ENCODE measurements at regions not wholly inside any gene's neighbourhood (a gene's known extent, or its start where the extent isn't known, plus 50 kb on each side); places are given as distances from the start of the nearest gene placed in this dataset.
A peak's percentile ranks its signal among the peaks of the same experiment; 100 is the strongest.

- no peak for DNase-seq
Measured at GRCh38 chr17:73754886-73755400, 110.7 kb upstream of the SDK2 start.

DNA sequence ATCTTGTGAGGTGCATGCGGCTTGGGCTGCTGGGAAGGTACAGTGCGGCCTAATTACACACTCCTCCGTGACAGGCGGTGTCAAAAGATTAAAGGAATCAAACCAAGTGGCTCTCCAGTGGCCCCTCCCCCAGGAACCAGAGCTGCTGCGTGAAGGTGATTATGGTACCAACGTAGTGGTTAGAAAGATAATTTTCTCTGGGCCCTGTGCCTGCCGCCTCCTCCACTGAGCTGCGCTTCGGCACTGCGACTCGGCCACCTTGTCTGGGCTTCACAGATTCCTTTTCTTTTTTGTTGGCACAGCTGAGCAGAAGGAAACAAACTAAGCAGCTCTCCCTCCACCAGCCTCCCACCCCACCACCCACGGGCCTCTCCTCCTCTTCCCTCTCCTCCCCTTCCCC, 113.2 kb upstream of the SDK2 start:
- DNase-seq = no peak

GRCh38 chr17:73758245-73758644, 114.0 kb upstream of the SDK2 start:
- DNase-seq = no peak

DNA sequence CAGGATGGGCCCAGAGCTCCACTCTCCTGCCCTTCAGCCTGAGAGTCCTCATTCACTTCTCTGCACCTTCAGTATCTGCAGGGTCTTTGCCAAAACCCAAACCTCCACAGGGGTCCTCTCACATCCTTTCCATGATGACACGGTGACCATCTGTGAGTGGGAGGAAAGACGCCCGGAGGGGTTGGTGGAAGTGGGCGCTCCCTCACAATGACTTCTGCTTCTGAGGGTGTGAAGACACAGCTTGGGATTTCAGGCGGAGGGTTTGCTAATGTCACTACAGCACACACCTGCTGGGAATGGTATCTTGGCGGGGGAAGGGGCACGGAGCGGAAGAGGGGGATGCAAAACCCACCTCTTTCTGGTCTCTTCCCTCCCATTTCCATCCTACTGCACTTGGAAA, 115.1 kb upstream of the SDK2 start:
- DNase-seq = no peak

DNA sequence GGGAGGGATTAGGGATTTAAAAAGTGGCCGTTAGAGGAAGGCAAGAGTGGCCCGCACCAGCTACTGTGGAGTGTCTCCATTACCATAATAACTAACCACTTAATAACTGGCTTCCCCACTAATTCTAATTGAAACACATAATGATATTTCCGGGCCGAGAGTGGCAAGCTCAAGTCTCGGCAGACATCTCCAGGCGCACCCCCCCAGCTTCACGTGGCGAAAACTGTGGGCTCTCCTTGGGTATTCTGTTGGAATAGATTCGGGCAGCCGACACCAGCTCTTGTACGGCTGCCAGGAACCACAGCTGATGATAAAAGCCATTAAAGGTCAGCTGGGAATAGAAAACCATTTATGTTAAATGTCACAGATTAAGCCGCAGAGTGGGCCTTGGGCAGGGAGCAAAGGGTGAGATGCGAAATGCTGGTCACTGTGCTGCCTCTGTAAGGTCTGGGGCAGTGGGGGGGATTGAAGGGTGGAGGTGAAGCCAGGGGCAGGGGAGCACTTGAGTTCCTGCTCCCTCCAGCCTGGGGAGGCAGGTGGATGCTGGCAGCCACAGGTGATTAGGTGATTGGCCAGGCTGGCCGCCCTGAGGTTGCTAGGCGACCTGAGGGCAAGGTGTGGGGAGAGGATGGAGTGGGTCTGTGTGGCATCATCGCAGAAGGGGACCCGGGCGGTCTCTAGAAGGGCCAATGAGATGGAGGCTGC, 115.6 kb upstream of the SDK2 start:
- DNase-seq = no peak

GRCh38 chr17:73760439-73760758, 116.2 kb upstream of the SDK2 start:
- DNase-seq = no peak

GRCh38 chr17:73765824-73766563, 121.7 kb upstream of the SDK2 start:
- no peak for DNase-seq

GRCh38 chr17:73767696-73768095, 123.5 kb upstream of the SDK2 start:
- no peak for DNase-seq

GRCh38 chr17:73768691-73769090, 124.4 kb upstream of the SDK2 start:
- no peak for DNase-seq

- DNase-seq = no peak
Measured at GRCh38 chr17:73769479-73769878, 125.2 kb upstream of the SDK2 start.

- peak; percentile 80 for DNase-seq
Measured at GRCh38 chr17:73770115-73770848, 126.0 kb upstream of the SDK2 start.

GRCh38 chr17:73770849-73771229, 126.6 kb upstream of the SDK2 start:
- no peak for DNase-seq

DNA sequence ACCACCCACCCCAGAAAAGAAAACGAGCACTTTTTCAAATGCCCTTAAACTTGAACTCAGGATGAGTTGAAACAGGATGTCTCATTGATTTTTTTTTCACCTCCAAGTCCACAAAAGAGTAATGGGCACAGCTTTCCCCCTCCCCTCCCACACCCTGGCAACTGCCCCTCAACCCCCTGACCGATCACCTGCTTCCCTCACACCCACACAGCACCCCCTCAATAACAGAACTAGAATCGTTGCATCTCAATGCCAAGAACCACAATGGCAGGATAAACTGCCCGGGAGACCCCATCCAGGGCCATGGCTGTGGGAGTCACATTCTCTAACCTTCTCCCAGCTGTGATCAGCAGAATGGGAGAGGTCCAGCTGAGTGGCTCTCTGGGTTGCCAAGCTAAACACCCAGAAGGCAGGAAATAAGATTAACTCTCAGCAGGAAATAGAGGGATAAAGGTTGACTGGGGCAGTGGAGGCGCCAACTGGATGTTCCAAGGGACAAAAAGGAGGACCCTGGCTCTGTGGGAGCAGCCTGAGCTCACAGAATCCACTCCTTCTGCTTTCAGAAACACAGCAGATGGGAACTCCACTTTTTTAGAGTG, 128.0 kb upstream of the SDK2 start:
- no peak for DNase-seq

DNA sequence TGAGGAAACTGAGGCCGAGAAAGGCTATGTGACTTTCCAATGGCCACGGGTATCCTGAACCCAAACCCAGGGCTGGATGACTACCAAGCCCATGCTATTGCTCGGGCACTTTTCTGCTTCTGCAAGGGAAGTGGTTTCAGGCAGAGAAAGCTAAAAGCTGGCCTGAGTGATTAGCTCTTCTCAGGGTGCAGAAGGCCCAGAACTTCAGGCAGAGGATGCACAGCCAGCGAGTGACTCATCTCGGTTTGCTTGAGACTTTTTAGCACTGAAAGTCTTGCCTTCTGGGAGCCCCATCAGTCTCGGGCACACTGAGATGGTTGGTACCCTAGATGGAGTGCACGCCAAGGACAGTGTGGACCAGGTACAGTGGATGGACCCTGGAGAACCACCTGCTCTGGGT, 129.5 kb upstream of the SDK2 start:
- DNase-seq = no peak

GRCh38 chr17:73774852-73775251, 130.6 kb upstream of the SDK2 start:
- no peak for DNase-seq

DNA sequence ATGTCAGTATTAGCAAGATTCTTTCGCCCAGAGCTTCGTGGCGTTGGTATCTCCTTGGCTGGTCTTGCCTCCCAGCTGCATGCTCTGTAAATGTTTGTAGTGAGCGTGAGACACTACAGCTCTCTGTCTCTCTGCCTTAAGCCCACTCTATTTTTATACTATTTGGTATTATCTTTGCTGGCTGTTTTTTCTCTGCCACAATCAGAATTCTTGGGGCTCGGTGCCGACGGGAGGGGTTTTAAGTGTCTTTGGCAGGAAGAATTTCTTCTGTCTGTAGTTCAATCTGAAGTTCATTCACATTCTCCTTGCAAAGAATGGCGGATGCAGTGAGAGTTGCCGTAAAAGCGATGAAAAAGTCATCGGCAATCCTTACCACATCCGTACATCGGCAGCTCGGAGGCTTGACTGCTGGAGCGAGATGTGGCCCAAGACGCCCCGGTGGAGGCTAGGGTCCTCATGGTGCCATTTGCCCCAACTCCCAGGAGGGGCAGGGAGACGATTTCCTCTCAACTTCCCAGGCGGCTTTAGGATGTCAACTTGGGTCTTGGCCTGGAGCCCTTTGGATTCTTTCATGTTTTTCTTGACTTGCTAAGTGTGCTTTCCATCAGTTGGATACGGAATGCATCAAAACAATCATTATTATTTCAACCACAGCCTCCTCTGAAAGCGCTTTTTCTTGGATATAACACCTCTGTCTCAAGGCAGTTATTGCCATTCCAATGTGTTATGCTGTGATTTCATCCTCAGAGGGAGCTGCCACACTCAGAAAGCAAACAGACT, 132.3 kb upstream of the SDK2 start:
- no peak for DNase-seq

GRCh38 chr17:73777131-73777449, 132.8 kb upstream of the SDK2 start:
- no peak for DNase-seq

- no peak for DNase-seq
Measured at GRCh38 chr17:73782231-73782630, 138.0 kb upstream of the SDK2 start.

DNA sequence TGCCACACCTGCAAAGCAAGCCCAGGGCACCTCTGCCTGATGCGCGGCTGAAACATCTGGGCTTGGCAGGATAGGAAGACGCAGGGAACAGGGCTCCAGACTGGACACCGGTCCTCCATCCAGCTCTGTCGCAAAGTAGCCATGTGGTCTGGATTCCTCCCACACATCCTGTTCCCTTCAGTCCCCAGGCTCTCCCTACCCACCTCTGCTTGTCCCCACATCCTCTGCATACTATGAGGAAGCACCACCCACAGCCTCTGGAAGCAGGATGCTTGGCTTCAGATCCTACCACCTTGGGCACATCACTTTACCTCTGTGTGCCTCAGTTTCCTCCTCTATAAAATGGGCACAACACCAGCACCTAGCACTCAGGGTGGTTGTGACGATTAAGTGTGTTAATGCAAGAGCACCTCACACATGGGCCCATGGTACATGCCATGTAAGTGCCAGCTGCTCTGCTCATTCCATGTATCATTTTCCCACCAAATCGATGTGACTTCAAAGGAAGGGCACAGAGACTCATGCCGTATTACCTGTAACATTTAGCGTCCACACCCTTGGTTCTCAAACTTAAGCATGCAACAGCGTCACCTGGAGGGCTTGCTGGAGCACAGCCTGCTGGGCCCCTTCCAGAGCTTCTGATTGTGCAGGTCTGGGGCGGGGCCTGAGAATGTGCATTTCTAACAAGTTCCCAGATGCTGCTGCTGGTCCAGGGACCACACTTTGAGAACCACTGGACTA, 138.6 kb upstream of the SDK2 start:
- no peak for DNase-seq

- no peak for DNase-seq
Measured at GRCh38 chr17:73783382-73783766, 139.1 kb upstream of the SDK2 start.

GRCh38 chr17:73783945-73784603, 139.8 kb upstream of the SDK2 start:
- no peak for DNase-seq
